ENCODE measurements at regions not wholly inside any gene's neighbourhood (a gene's known extent, or its start where the extent isn't known, plus 50 kb on each side); places are given as distances from the start of the nearest gene placed in this dataset.

DNA sequence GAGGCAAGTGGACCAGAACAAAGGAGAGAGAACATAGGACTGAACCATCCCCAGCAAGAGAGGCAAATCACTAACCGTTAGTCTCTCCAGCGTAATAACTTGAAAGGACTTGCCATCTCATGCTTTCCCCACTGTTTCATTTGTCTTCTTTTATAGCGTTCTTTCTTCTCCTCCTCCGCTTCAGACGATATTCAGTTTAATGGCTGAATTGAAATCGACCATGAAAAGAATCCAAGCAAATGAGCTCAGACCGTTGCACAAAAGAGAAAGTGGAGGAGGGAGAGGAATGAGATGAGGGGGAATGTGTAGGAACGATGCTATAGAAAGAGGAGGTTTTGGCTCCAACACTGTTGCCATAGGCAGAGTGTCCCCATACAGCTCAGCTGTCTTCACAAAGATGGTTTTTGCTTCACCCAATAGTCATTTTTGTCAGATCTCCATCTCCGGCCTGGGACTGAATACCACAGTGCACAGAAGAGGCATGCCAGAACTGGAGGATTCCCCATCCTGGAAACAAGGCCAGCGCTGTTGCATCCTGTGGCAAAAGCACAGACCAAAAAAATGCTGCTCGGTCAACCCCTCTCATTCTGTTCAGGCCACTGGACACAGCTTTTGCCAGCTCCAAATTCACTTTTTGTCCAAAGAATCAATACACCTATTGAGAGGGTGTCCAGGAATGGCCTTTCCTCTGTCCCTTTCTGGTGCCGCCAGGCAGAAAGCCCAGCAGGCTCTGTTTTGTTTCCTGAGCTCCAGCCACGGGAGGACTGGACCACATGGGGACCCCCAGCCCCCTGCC is 176.1 kb downstream of the ID4 start:
- SMC1A ChIA-PET (ENCODE audit: uncharacterized antibody, unreplicated experiment) = no interaction called here
- in situ Hi-C loops (cut with MboI) = no loop called here
- BruUV-seq (replicated peaks) = no TSS peak
- CTCF ChIA-PET = no interaction called here
- no peaks in the 10 kb centered on the region for H3K27me3 ChIP-seq (replicated peaks in 1 of 2; ENCODE audit: control insufficient read depth in 2 of 2, insufficient read depth in 2 of 2, low read length in 1 of 2)
- FAIRE-seq (no peak), DNase-seq (ENCODE audit: low read depth, low spot score) (no peak), ATAC-seq (no peak)
- H3K36me3 ChIP-seq (ENCODE audit: control insufficient read depth in 2 of 2, insufficient read depth in 2 of 2, low read length in 1 of 2) = no peaks in the 10 kb centered on the region
- intact Hi-C loops (cut with micrococcal nuclease; ENCODE audit: unreplicated experiment) = no loop called here
- H3K4me1 ChIP-seq (ENCODE audit: control insufficient read depth, insufficient read depth, low read length) = no peaks in the 10 kb centered on the region
- RAD21 ChIA-PET (ENCODE audit: unreplicated experiment) = no interaction called here
- H3K9me3 ChIP-seq (replicated peaks; ENCODE audit: control insufficient read depth, insufficient read depth, low read length) = no peaks in the 10 kb centered on the region
- POLR2A ChIA-PET = no interaction called here
- H4K20me1 ChIP-seq (ENCODE audit: control insufficient read depth, insufficient read depth) = no peaks in the 10 kb centered on the region
- no peak for TF ChIP-seq MTA3 (IDR thresholded peaks at IDR 0.05; ENCODE audit: borderline replicate concordance, low read length)
- TF ChIP-seq ESRRA (IDR thresholded peaks at IDR 0.05; ENCODE audit: low read length) = no peak
- TF ChIP-seq MYC (IDR thresholded peaks at IDR 0.05; ENCODE audit: insufficient read depth, insufficient read length, insufficient replicate concordance, low read length, severe bottlenecking) = no peak
- TF ChIP-seq ZNF384 (IDR thresholded peaks at IDR 0.05; ENCODE audit: borderline replicate concordance, low read depth, low read length) = no peak
- no peak for TF ChIP-seq FOXM1 (IDR thresholded peaks at IDR 0.05; ENCODE audit: low read depth, low read length)
- no peak for TF ChIP-seq RFX5 (IDR thresholded peaks at IDR 0.05; ENCODE audit: low read depth, low read length)
- TF ChIP-seq RCOR1 (conservative IDR thresholded peaks at IDR 0.05; ENCODE audit: low read depth, low read length) = no peak
- TF ChIP-seq, protein P1, sequence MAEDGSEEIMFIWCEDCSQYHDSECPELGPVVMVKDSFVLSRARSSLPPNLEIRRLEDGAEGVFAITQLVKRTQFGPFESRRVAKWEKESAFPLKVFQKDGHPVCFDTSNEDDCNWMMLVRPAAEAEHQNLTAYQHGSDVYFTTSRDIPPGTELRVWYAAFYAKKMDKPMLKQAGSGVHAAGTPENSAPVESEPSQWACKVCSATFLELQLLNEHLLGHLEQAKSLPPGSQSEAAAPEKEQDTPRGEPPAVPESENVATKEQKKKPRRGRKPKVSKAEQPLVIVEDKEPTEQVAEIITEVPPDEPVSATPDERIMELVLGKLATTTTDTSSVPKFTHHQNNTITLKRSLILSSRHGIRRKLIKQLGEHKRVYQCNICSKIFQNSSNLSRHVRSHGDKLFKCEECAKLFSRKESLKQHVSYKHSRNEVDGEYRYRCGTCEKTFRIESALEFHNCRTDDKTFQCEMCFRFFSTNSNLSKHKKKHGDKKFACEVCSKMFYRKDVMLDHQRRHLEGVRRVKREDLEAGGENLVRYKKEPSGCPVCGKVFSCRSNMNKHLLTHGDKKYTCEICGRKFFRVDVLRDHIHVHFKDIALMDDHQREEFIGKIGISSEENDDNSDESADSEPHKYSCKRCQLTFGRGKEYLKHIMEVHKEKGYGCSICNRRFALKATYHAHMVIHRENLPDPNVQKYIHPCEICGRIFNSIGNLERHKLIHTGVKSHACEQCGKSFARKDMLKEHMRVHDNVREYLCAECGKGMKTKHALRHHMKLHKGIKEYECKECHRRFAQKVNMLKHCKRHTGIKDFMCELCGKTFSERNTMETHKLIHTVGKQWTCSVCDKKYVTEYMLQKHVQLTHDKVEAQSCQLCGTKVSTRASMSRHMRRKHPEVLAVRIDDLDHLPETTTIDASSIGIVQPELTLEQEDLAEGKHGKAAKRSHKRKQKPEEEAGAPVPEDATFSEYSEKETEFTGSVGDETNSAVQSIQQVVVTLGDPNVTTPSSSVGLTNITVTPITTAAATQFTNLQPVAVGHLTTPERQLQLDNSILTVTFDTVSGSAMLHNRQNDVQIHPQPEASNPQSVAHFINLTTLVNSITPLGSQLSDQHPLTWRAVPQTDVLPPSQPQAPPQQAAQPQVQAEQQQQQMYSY (CRISPR knock-in tag; IDR thresholded peaks at IDR 0.05) = no peak
- no peak for TF ChIP-seq SP1 (IDR thresholded peaks at IDR 0.05; ENCODE audit: low read depth, low read length)
- no peak overlapping the region for H3K4me2 ChIP-seq (ENCODE audit: control insufficient read depth, insufficient read depth)
- H3K9ac ChIP-seq (ENCODE audit: control insufficient read depth, insufficient read depth, low read length) = no peak overlapping the region
- WGBS (ENCODE audit: insufficient coverage, insufficient replicate concordance, low lambda C conversion rate, missing lambda C conversion rate) = 36% methylated on average over 13 of the region's 13 CpGs
- H2AFZ ChIP-seq (ENCODE audit: control insufficient read depth, low read depth, low read length) = no peak overlapping the region
- no peaks in the 10 kb centered on the region for H3K79me2 ChIP-seq (ENCODE audit: control insufficient read depth, insufficient read depth, low read length)
- no peak overlapping the region for H3K27ac ChIP-seq (ENCODE audit: control insufficient read depth, insufficient read depth)
- no peak overlapping the region for H3K4me3 ChIP-seq

All from GM12878 (cell line).